ENCODE measurements at regions not wholly inside any gene's neighbourhood (a gene's known extent, or its start where the extent isn't known, plus 50 kb on each side); places are given as distances from the start of the nearest gene placed in this dataset.

GRCh38 chr5:167889276-167889675, 402.2 kb upstream of the WWC1 start:
- TF ChIP-seq POLR2A (IDR thresholded peaks at IDR 0.05): no peak
- no peak for TF ChIP-seq CTCF (IDR thresholded peaks at IDR 0.05 in 8 of 11, conservative IDR thresholded peaks at IDR 0.05 in 3 of 11)
- no peak for TF ChIP-seq POLR2AphosphoS5 (IDR thresholded peaks at IDR 0.05)
